IMR-90 (cell line): ENCODE measurements at regions not wholly inside any gene's neighbourhood (a gene's known extent, or its start where the extent isn't known, plus 50 kb on each side); places are given as distances from the start of the nearest gene placed in this dataset.

ENCODE experiments used
- ATAC-seq: fragments of 200-7000 bp; cut with Tn5 transposase; 2 replicates; pipeline ENCODE4 v1.9.1; 2020; ENCODE audit warnings: low read depth, mild to moderate bottlenecking, moderate library complexity
- BruUV-seq: library from RNA; stranded (reverse); fragments of 400-500 nt; replicated peaks from 2 replicates; lab custom pipeline; 2021; lab: Mats Ljungman, UMichigan
- CTCF ChIA-PET: fragments of 300-600 bp; formaldehyde crosslinking; extraction: SDS; loops from one replicate; lab custom pipeline; 2021; ENCODE audit warnings: antibody characterized with exemption; lab: Yijun Ruan, JAX
- POLR2A ChIA-PET: fragments of 300-600 bp; sonication (Branson Sonifier 250); formaldehyde crosslinking; loops from one replicate; lab custom pipeline; 2022; ENCODE audit warnings: antibody characterized with exemption; ENCODE audit not compliant: unreplicated experiment; lab: Charles Lee
- DNase-seq: peaks from one replicate; pipeline ENCODE4 v3.0.0; 2013
- H2AFZ ChIP-seq: replicated peaks from 2 replicates; pipeline ENCODE3; 2013; ENCODE audit warnings: low read length, mild to moderate bottlenecking; ENCODE audit not compliant: poor library complexity
- H2AK5ac ChIP-seq: 2 replicates; pipeline ENCODE4 v1.6.1; 2013; ENCODE audit warnings: low read depth, low read length, inconsistent platforms
- H2AK9ac ChIP-seq: replicated peaks from 2 replicates; pipeline ENCODE3; 2013; ENCODE audit warnings: mild to moderate bottlenecking, low read depth, low read length, moderate library complexity; ENCODE audit not compliant: poor library complexity
- H2BK120ac ChIP-seq: 2 replicates; pipeline ENCODE4 v1.6.1; 2013; ENCODE audit warnings: low read depth, low read length, inconsistent platforms
- H2BK15ac ChIP-seq: 3 replicates; pipeline ENCODE4 v1.6.1; 2013; ENCODE audit warnings: low read depth, low read length, inconsistent platforms
- H2BK20ac ChIP-seq: 2 replicates; pipeline ENCODE4 v1.6.1; 2013; ENCODE audit warnings: low read depth, mild to moderate bottlenecking, inconsistent platforms, low read length, moderate library complexity
- H2BK5ac ChIP-seq: 2 replicates; pipeline ENCODE4 v1.6.1; 2013; ENCODE audit warnings: mild to moderate bottlenecking, low read depth, low read length, inconsistent platforms; ENCODE audit not compliant: poor library complexity, severe bottlenecking
- H3K14ac ChIP-seq: replicated peaks from 2 replicates; pipeline ENCODE4 v1.6.1; 2013; ENCODE audit warnings: low read depth, low read length, inconsistent platforms
- H3K18ac ChIP-seq: 2 replicates; pipeline ENCODE4 v1.6.1; 2013; ENCODE audit warnings: low read depth, low read length, control low read depth
- H3K23ac ChIP-seq: 2 replicates; pipeline ENCODE4 v1.6.1; 2013; ENCODE audit warnings: low read depth, low read length, inconsistent platforms
- H3K27ac ChIP-seq: 2 replicates; pipeline ENCODE4 v1.5.1; 2013; ENCODE audit warnings: mild to moderate bottlenecking, control low read depth, low read length; ENCODE audit not compliant: insufficient read depth
- H3K27me3 ChIP-seq: 2 replicates; pipeline ENCODE4 v1.6.1; 2013; ENCODE audit warnings: low read length; ENCODE audit not compliant: control insufficient read depth, insufficient read depth
- H3K36me3 ChIP-seq: 2 replicates; pipeline ENCODE4 v1.6.1; 2013; ENCODE audit warnings: low read length, mixed read lengths; ENCODE audit not compliant: control insufficient read depth, insufficient read depth
- H3K4ac ChIP-seq: 2 replicates; pipeline ENCODE4 v1.6.1; 2013; ENCODE audit warnings: low read depth, low read length, inconsistent platforms
- H3K4me1 ChIP-seq: 2 replicates; pipeline ENCODE4 v1.6.1; 2013; ENCODE audit warnings: low read length, mixed read lengths; ENCODE audit not compliant: control insufficient read depth, insufficient read depth
- H3K4me2 ChIP-seq: 2 replicates; pipeline ENCODE4 v1.6.1; 2013; ENCODE audit warnings: low read depth, mild to moderate bottlenecking, control low read depth, low read length, moderate library complexity
- H3K4me3 ChIP-seq: 2 replicates; pipeline ENCODE4 v1.5.1; 2013; ENCODE audit warnings: low read depth, mild to moderate bottlenecking, control low read depth, low read length, moderate library complexity; ENCODE audit not compliant: insufficient read depth
- H3K56ac ChIP-seq: 2 replicates; pipeline ENCODE4 v1.6.1; 2013; ENCODE audit warnings: low read length, inconsistent platforms; ENCODE audit not compliant: insufficient read depth; ENCODE audit errors: extremely low read depth
- H3K79me1 ChIP-seq, 2 experiments: 2 replicates each; pipeline ENCODE4 v1.6.1; 2013; ENCODE audit warnings: low read length in 2 of 2, inconsistent platforms in 1 of 2, low read depth in 1 of 2
- H3K9ac ChIP-seq: 2 replicates; pipeline ENCODE4 v1.6.1; 2013; ENCODE audit warnings: low read depth, low read length, control low read depth
- H3K9me1 ChIP-seq: 2 replicates; pipeline ENCODE4 v1.6.1; 2013; ENCODE audit warnings: low read length, inconsistent platforms; ENCODE audit not compliant: insufficient read depth
- H3K9me3 ChIP-seq: 2 replicates; pipeline ENCODE4 v1.6.1; 2013; ENCODE audit warnings: low read length; ENCODE audit not compliant: control insufficient read depth, insufficient read depth
- H4K20me1 ChIP-seq: 2 replicates; pipeline ENCODE4 v1.6.1; 2013; ENCODE audit warnings: low read length, inconsistent platforms; ENCODE audit not compliant: insufficient read depth
- H4K5ac ChIP-seq: 2 replicates; pipeline ENCODE4 v1.6.1; 2013; ENCODE audit warnings: mild to moderate bottlenecking, low read depth, low read length, control low read depth
- H4K8ac ChIP-seq, 2 experiments: 2 replicates each; pipeline ENCODE4 v1.6.1; 2013; ENCODE audit warnings: low read depth in 2 of 2, low read length in 2 of 2, control low read depth in 1 of 2, inconsistent platforms in 1 of 2
- H4K91ac ChIP-seq: 2 replicates; pipeline ENCODE4 v1.6.1; 2013; ENCODE audit warnings: low read depth, low read length, inconsistent platforms; ENCODE audit not compliant: insufficient read depth
- NFE2L2 ChIP-seq: fragments of 150-350 bp; IDR thresholded peaks from 2 replicates; pipeline ENCODE4 v1.6.1; 2016; ENCODE audit warnings: low read depth, mild to moderate bottlenecking, low read length
- WGBS, 2 experiments: methylation state at CpG; one replicate each; pipeline versions ENCODE4 v1.1.5 to v1.1.7; 2013; ENCODE audit warnings: missing lambda C conversion rate in 2 of 2; ENCODE audit not compliant: insufficient read length in 1 of 2; ENCODE audit errors: extremely low coverage in 2 of 2; 5-methylcytosine and 5-hydroxymethylcytosine counted together
- dilution Hi-C: fragments of 300-500 bp; cut with HindIII; formaldehyde crosslinking; loops from one replicate; pipeline ENCODE4 v1.14.3; 2018; ENCODE audit warnings: low sequenced_read_pairs; ENCODE audit not compliant: unreplicated experiment
- in situ Hi-C: fragments of 300-500 bp; cut with MboI; formaldehyde crosslinking; loops from 3 replicates; pipeline ENCODE4 v1.14.3; 2019; ENCODE audit warnings: low sequenced_read_pairs, inconsistent platforms, mixed read lengths
- intact Hi-C: fragments of 100-400 bp; cut with micrococcal nuclease; formaldehyde crosslinking; loops from 2 replicates; pipeline ENCODE4 v1.10.0; 2022

DNA sequence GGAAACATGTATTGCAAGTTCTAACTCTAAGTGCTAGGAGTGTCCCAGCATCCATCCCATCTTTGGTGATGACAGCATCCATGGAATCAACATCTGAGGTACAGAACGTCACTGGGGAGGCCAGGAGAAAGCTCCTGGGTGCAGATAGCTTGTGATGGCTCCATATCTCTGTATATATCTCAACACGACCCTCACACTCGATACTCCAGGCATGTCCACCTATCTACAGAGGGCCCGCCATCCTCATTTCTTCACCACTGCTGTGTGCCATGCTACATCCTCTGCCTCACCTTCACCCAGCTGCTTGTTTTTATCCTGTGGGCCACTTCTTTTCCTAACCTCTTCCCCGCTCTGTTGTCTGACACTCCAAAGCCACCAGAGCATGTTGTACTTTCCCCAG lies 100.4 kb upstream of the SERP2 start:
- BruUV-seq = no TSS peak

More for the DNA sequence above, 100.4 kb upstream of the SERP2 start:
- Histone ChIP-seq H3K9me3 (no peaks in the 10 kb centered on the region), H3K4me2 (no peak overlapping the region), H3K14ac (0 out of 2 replicates have a peak overlapping the region, but pooled peaks have one; percentile 29), H2BK5ac (no peak overlapping the region), H3K4me1 (peaks cover 35% of the 10 kb centered on the region), H3K27ac (no peak overlapping the region), H3K27me3 (no peaks in the 10 kb centered on the region), H3K79me1 (no peaks in the 10 kb centered on the region), H2AK9ac (no peak overlapping the region), H3K9ac (no peak overlapping the region), H4K91ac (peak overlapping the region; percentile 6; the same call in 1 of the 2 replicates), H2AK5ac (peak overlapping the region; percentile 93), H3K36me3 (no peaks in the 10 kb centered on the region), H3K4ac (peak overlapping the region; percentile 34), H3K56ac (no peak overlapping the region), H3K18ac (no peak overlapping the region), H2BK120ac (peak overlapping the region; percentile 7; the same call in 1 of the 2 replicates), H2AFZ (no peak overlapping the region), H3K4me3 (no peak overlapping the region), H2BK15ac (peak overlapping the region; percentile 45; the same call in 1 of the 3 replicates), H3K23ac (no peak overlapping the region), H2BK20ac (peak overlapping the region; percentile 18; the same call in 1 of the 2 replicates), H4K20me1 (no peaks in the 10 kb centered on the region), H4K8ac (no peak overlapping the region), H4K5ac (peak overlapping the region; percentile 7; the same call in 1 of the 2 replicates), H3K9me1 (peaks cover 28% of the 10 kb centered on the region)
- no peak for TF ChIP-seq NFE2L2
- intact Hi-C loops (no loop called here), in situ Hi-C loops (no loop called here), dilution Hi-C loops (no loop called here)
- no peak for ATAC-seq
- ChIA-PET CTCF (no interaction called here), POLR2A (no interaction called here)
- DNase-seq = no peak
- 95% methylated on average over 4 of the region's 5 CpGs; no CpG with 5 or more reads in 1 of the 2 experiments for WGBS, 2 experiments
